ENCODE measurements at regions not wholly inside any gene's neighbourhood (a gene's known extent, or its start where the extent isn't known, plus 50 kb on each side); places are given as distances from the start of the nearest gene placed in this dataset.

- TF ChIP-seq ZNF331 (CRISPR knock-in tag; IDR thresholded peaks at IDR 0.05; ENCODE audit: low read depth) (no peak), ZNF114 (CRISPR knock-in tag; IDR thresholded peaks at IDR 0.05) (no peak), STAT1 (IDR thresholded peaks at IDR 0.05; ENCODE audit: unreplicated experiment) (no peak), ZNF462 (CRISPR knock-in tag; IDR thresholded peaks at IDR 0.05) (no peak)
- H3K36me3 ChIP-seq (ENCODE audit: insufficient read depth) = no peaks in the 10 kb centered on the region
- H3K4me3 ChIP-seq = no peak overlapping the region
- no peak overlapping the region for H2AFZ ChIP-seq
- H3K36me3 Mint-ChIP-seq (ENCODE audit: low read depth) = no peaks in the 10 kb centered on the region
- ATAC-seq (no peak), DNase-seq (ENCODE audit: low spot score) (no peak)
- H3K4me3 Mint-ChIP-seq = no peak overlapping the region
- H3K4me1 ChIP-seq (ENCODE audit: insufficient read depth) = peaks cover 16% of the 10 kb centered on the region
- no peaks in the 10 kb centered on the region for H4K20me1 ChIP-seq (replicated peaks; ENCODE audit: insufficient read depth)
- H3K27ac ChIP-seq (ENCODE audit: low read depth) = no peak overlapping the region
- no peaks in the 10 kb centered on the region for H3F3A ChIP-seq (replicated peaks; ENCODE audit: low read depth)
- no peaks in the 10 kb centered on the region for H3K9me2 ChIP-seq (ENCODE audit: insufficient read depth)
- no peaks in the 10 kb centered on the region; the same call in 2 of the 3 replicates for H3K9me3 Mint-ChIP-seq
- peak overlapping the region; percentile 49; the same call in 1 of the 2 replicates for H3K4me2 ChIP-seq
- H3K4me1 Mint-ChIP-seq = peaks cover 17% of the 10 kb centered on the region
- no peaks in the 10 kb centered on the region for H3K79me2 ChIP-seq (replicated peaks; ENCODE audit: insufficient read depth)
- no peaks in the 10 kb centered on the region for H3K27me3 ChIP-seq (ENCODE audit: insufficient read depth)
- no peak overlapping the region for H3K27ac Mint-ChIP-seq
- no peaks in the 10 kb centered on the region for H3K27me3 Mint-ChIP-seq (ENCODE audit: insufficient read depth, low read depth, poor library complexity)
These were observed 168.5 kb downstream of the DHX35 start for GRCh38 chr20:39130627-39131026.

- H3K4me2 ChIP-seq = no peak overlapping the region
- Mint-ChIP-seq H3K36me3 (ENCODE audit: low read depth) (no peaks in the 10 kb centered on the region), H3K4me3 (no peak overlapping the region), H3K4me1 (peaks cover 17% of the 10 kb centered on the region), H3K27ac (no peak overlapping the region), H3K27me3 (ENCODE audit: insufficient read depth, low read depth, poor library complexity) (peaks cover under 1% of the 10 kb centered on the region), H3K9me3 (peaks cover 5% of the 10 kb centered on the region)
- DNase-seq (ENCODE audit: low spot score) (no peak), ATAC-seq (no peak)
- no peaks in the 10 kb centered on the region for H3K9me2 ChIP-seq (ENCODE audit: insufficient read depth)
- no peak overlapping the region for H3K4me3 ChIP-seq
- H3K27ac ChIP-seq (ENCODE audit: low read depth) = no peak overlapping the region
- H3K4me1 ChIP-seq (ENCODE audit: insufficient read depth) = peaks cover 16% of the 10 kb centered on the region
- H3K27me3 ChIP-seq (ENCODE audit: insufficient read depth) = no peaks in the 10 kb centered on the region
- no peaks in the 10 kb centered on the region for H4K20me1 ChIP-seq (replicated peaks; ENCODE audit: insufficient read depth)
- H2AFZ ChIP-seq = no peak overlapping the region
- no peaks in the 10 kb centered on the region; the same call in 1 of the 2 replicates for H3K36me3 ChIP-seq (ENCODE audit: insufficient read depth)
- no peaks in the 10 kb centered on the region for H3F3A ChIP-seq (replicated peaks; ENCODE audit: low read depth)
- H3K79me2 ChIP-seq (replicated peaks; ENCODE audit: insufficient read depth) = no peaks in the 10 kb centered on the region
- TF ChIP-seq CREB1 (CRISPR knock-in tag; IDR thresholded peaks at IDR 0.05; ENCODE audit: low read depth) (no peak), CTCF (conservative IDR thresholded peaks at IDR 0.05; ENCODE audit: low read depth in 2 of 2) (no peak), EZH2 (IDR thresholded peaks at IDR 0.05; ENCODE audit: low read depth, unreplicated experiment) (no peak), NANOG (IDR thresholded peaks at IDR 0.05; ENCODE audit: borderline replicate concordance) (no peak), JUNB (IDR thresholded peaks at IDR 0.05; ENCODE audit: unreplicated experiment) (no peak), EZH2phosphoT487 (IDR thresholded peaks at IDR 0.05; ENCODE audit: unreplicated experiment) (no peak)
These were observed 167.4 kb downstream of the DHX35 start for GRCh38 chr20:39129523-39129922.
